GM21786 (cell line): ENCODE measurements at regions not wholly inside any gene's neighbourhood (a gene's known extent, or its start where the extent isn't known, plus 50 kb on each side); places are given as distances from the start of the nearest gene placed in this dataset.
"Not testable (repeated sequence)": the region's sequence is repeated elsewhere in the genome, so short reads cannot be mapped to it uniquely, and the experiment has no call there.

Source experiments
- ATAC-seq: cut with Tn5 transposase; IDR thresholded peaks from one replicate; pipeline ENCODE4 v1.9.1; 2021; ENCODE audit not compliant: unreplicated experiment

DNA sequence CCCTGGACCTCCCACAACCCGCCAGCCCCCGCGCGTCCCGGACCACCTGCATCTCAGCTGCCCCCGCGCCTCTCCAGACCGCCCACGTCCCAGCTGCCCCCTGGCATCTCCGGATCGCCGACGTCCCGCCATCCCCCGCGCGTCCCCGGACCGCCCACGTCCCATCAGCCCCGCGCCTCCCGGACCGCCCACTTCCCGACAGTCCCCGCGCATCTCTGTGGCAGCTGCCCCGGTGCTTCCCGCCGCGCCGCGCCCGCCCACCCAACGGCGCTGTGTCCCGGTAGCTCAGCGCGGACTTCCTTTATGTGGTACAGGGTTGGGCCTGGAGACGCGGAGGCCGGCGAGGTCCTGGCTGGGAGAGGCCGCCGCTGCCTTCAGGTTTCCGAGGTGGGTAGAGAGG, 874.9 kb downstream of the TMEM121 start:
- ATAC-seq = not testable (repeated sequence)

DNA sequence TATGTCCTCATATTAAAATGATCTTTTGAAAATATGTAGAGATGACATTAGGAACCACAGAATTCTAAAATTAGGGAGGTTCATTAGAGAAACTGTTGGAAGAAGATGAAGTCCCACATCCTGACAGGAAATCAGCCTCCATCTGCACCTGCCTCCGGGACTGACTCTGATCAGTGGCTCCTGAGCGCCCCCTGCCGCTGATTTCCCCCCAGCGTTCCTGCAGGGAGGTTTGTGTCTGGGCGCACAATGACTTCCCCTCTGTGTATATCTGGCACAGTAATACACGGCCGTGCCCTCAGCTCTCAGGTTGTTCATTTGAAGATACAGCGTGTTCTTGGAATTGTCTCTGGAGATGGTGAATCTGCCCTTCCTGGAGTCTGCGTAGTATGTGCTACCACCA, 883.8 kb downstream of the TMEM121 start:
- not testable (repeated sequence) for ATAC-seq

DNA sequence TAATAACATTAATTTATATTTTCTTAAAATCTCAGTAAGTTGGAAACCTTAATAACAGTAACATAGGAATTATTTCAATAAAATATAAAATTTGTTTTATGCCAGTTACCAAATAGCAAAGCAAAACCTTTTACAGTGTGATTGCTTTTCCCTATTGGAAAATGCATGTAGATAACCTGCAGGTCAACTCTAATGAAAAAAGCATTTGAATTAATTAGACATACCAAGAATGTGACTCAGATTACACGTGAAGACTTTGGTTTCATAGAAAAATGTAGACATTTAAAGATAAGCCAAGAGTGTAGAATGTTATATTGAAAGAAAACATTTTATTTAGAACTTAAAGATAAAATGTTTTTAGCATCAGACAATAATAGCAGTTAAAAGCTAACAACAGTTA, 888.1 kb downstream of the TMEM121 start:
- ATAC-seq = no peak

DNA sequence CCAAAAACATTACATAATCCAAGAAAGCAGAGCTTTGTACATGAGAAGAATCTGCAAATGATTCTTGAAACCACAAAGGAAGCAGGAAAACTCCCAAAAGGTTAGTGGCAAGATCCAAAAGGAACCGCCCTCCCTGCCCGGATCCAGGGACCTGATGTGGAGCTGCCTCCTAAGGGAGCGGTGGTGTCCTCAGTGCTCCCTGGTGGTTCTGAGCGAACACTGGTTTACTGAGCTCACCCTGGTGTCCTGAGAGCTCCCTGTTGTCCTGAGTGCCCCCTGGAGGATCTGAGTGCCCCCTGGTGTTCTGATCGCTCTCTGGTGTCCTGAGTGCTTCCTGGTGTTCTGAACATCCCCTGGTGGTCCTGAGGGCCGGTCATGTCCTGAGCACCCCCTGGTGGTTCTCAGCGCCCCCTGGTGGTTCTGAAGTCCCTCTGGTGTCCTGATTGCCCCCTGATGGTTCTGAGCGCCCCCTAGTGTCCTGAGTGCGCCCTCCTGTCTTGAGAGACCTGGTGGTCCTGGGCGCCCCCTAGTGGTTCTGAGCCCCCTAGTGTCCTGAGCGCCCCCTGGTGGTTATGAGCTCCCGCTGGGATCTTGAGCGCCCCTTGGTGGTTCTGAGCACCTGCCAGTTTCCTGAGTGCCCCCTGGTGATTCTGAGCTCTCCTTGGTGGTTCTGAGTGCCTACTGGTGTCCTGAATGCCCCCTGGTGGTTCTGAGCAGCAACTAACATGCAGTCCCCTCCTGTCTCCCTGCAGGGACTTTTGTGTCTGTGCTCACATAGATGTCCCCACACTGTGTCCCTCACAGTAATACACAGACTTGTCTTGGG, 891.1 kb downstream of the TMEM121 start:
- peak; percentile 84 for ATAC-seq

DNA sequence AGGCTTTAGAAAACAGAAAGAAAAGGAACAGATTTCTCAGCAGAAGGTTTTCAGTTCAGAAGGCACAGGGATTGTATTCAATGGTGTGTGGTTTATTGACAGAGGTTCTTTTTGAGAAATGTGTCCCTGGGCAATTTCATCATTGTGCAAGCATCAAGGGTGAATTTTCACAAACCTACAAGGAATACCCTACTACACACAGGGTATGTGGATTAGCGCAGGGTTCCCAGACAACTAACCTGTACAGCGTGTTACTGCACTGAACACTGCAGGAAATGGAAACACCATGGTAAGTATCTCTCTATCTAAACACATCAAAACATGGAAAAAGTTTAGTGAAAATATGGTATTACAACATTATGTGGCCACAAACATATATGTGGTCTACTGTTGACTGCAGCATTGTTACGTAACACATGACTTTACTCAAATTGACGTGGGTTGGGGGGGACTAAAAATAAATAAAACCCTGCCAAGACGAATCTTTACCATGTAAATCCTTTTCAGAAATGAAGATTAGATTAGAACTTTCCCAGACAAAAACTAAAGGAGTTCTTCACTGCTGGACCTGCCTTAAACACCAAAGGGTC, 893.1 kb downstream of the TMEM121 start:
- no peak for ATAC-seq

DNA sequence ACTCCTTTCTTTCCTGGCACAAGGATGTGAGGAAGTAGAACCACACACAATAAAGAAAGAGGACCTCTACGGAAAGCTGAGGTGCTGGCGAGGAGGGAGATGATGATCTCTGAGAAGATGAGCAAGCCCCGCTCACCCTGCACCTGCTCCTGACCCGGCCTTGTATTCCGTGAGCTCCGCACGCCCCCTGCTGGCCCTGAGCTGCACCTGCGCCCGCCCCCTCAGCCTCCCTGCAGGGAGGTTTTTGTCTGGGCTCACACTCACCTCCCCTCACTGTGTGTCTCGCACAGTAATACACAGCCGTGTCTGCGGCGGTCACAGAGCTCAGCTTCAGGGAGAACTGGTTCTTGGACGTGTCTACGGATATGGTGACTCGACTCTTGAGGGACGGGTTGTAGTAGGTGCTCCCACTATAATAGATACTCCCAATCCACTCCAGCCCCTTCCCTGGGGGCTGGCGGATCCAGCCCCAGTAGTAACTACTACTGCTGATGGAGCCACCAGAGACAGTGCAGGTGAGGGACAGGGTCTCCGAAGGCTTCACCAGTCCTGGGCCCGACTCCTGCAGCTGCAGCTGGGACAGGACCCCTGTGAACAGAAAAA, 895.1 kb downstream of the TMEM121 start:
- not testable (repeated sequence) for ATAC-seq

DNA sequence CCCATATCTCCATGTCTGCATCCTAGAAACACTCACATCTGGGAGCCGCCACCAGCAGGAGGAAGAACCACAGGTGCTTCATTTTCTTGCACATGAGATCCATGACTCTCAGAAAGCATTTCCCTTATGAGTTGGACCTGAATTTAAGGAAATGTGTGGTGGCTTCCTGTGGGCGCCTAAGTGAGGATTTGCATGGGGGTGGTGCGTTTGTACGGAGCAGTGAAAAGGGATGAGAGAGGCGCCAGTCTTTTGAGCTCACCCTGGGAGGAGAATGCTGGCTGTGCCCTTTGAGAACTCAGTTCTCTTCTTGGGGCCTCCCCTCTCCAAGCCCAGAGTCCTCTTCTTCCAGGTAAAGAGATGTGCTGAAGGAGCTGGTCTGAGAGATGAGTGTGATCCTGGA, 895.7 kb downstream of the TMEM121 start:
- ATAC-seq = no peak

DNA sequence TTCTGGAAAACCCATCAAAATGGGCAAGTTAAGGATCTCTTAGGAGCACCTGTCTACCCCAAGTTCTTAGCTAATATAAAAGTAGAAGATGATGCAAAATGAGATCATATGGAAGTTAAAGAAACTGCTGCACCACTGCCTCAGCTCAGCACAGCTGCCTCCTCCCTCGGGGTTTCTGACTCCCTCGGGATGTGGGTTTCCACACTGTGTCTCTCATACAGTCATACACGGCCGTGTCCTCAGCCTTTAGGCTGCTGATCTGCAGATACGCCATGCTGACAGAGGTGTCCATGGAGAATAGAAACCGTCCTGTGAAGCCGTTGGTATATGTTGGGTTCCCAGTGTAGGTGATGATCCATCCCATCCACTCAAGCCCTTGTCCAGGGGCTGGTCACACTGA, 898.8 kb downstream of the TMEM121 start:
- ATAC-seq = not testable (repeated sequence)

DNA sequence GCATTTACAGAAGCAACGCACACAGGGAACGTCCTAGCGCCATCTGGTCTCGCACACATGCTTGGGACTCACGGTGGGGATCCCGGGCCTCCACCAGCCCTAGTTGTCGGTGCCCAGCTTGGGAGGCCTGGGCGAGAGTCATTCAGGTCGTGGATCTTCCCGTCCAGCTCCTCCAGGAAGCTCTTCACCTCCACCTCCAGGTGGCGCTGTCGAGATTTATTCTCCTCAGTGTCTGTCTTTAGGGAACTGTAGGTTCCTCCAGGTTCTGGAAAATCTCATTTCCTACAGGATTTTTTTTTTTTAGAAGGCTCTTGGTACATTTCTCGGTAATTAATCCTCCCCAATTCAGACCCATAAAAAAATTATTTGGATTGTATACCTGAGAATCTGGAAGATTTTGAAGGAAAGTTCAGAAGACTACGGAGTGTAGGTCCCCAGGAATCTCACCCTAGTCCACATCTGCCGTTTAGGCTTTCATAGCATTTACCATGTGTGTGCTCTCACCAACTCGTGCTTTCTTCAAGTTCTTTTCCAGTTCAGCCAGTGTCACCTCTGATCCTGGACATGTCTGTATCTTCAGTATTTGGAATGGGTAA, 910.0 kb downstream of the TMEM121 start:
- ATAC-seq = no peak

DNA sequence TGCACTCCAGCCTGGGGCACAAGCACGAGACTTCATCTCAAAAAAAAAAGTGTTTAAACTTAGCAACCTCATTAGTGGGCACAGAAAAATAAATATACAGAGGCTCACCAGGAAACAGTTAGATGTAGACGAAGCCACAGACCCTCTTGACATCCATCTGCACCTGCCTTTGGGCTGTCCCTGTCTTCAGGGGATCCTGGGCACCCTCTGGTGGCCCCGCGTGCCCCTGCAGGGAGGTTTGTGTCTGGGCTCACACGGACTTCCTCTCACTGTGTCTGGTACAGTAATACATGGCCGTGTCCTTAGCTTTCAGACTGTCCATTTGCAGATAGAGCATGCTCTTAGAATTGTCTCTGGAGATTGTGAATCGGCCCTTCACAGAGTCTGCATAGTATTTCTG, 916.5 kb downstream of the TMEM121 start:
- no peak for ATAC-seq

DNA sequence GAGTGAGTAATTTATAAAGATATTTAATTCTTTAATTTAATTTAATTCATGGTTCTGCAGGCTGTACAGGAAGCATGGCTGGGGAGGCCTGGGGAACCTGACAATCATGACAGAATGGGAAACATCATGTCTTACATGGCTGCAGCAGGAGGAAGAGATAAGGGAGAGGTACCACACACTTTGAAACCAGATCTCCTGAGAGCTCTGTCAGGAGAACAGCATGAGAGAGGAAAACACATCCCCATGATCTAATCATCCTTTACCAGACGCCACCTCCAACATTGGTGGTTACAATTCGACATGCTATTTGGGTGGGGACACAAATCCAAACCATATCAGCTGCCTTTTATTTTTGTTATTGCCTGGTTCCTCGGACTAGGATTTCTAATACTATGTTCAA, 928.6 kb downstream of the TMEM121 start:
- no peak for ATAC-seq

DNA sequence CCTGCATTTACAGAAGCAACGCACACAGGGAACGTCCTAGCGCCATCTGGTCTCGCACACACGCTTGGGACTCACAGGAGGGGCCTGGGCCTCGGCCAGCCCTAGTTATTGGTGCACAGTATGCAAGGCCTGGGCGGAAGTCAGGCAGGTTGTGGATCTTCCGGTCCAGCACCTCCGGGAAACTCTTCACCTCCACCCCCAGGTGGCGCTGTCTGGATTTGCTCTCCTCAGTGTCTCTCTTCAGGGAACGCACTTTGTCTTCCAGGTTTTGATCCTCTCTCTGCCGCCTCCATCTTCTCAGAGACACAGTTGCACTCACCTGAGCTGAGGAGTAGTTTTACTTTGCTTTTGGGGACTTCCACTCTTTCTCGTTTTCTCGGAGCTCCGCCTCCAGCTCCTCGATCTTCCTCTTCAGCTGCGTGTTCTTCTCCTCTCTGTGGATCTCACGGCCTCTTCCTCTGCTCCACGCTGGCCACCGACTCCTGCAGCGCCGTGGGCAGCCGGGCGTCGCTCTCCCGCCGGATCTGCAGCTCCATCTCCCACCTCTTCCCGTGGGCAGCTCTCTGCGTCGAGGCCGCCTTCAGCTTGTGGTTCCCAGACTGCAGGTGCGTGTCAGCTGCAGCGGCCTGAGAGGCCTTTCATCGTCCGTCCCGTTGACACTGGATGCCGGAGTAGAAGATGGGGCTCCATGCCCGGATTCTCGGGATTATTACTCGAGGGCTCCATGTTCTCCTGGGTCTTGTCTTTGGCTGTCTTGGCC, 933.8 kb downstream of the TMEM121 start:
- no peak for ATAC-seq

DNA sequence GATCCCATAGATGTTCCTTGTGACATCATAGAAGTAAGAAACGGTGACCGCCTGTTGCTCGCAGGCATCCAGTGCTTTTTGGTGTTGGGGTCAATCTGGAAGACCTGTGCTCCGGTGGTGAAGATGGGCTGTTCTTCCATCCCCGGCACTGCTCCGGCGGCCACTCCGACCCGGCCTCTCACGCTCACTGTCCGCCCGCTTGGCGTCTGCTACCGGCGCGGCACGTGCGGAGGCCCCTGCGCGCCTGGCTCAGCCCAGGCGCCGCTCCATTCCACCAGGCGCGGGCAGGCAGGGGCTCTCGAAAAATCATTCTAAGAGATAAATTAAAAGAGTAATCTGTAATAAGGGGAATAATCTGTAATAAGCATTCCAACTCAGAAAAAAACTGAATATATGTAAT, 934.5 kb downstream of the TMEM121 start:
- ATAC-seq = no peak

DNA sequence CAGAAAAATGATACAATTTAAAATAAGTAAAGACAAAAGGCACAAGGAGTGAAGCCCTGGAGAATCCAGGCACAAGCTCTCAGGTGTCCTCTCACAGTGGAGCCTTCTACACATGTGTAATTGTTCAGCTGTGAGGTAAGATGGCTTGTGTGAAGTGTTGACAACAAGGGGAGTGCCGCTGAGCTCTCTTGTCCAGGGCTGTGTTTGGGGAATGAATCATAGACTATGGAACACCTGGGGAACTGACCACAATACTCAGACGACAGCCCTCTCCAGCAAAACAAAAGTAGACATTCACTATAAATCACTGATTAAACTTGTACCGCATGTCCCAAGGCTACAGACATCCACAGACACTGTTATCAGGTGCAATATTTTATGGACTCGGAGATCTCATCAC, 940.1 kb downstream of the TMEM121 start:
- ATAC-seq = not testable (repeated sequence)

DNA sequence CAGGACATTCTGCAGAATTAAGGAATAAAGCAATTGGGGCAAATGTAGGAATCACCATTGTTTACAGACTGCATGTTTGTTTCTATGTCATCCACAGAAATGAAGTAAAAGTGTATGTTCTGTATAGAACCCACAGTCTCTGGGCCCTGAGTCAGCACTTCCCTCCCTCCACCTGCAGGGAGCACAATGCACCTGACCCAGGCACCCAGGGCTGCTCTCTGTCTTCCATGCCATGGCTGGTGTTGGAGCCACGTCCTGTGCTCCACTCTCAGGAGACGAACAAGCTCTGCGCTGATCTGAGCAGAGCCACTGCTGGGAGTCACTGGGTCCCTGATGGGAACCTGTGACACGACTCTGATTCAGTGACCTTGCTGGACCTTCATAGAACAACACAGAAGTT, 942.5 kb downstream of the TMEM121 start:
- ATAC-seq = not testable (repeated sequence)

DNA sequence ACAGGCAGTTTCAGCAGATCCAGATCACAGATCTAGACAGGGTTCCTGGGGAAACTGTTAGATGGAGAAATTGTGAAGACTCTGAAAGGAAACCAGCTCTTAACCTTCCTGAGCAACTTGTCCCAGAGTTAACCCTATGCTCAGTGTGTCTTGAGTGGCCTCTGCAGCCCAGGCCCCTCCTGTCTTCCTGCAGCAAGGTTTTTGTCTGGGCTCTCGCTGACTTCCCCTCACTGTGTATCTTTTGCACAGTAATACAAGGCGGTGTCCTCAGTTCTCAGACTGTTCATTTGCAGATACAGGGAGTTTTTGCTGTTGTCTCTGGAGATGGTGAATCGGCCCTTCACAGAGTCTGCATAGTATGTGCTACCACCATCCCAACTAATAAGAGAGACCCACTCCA, 943.6 kb downstream of the TMEM121 start:
- ATAC-seq = not testable (repeated sequence)

DNA sequence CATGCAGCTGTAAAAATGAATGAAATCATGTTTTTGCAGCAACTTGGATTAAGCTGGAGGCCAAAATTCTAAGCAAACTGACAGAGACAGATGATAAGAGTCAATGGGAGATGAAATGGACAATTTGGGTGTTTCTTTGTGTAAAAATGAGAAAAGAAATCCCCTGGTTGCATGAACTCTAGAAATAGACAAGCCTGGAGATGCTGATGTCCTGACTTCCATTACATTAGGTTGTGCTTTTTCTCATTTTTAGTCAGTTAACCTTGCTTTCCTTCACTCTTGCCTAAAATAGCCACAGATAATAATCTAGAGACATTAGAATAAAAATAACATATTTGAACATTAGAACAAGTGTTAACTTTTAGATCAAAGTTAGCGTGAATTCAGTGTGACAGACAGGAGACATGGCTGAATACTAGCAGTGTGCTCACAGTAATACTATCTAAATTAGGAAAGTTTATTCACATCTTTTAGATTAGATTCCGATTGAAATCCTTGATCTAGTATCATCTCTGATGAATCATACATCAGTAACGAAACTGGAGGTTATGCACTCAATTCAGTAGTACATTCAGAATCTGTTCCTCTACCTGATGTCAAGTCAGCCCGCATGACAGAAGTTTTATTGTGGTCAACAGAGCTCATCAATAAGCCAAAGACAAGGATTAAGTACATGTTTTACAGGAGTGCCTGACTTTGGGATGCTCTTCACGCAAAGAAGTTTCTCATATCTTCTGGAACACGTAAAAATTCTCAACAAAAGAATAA, 948.1 kb downstream of the TMEM121 start:
- not testable (repeated sequence) for ATAC-seq

DNA sequence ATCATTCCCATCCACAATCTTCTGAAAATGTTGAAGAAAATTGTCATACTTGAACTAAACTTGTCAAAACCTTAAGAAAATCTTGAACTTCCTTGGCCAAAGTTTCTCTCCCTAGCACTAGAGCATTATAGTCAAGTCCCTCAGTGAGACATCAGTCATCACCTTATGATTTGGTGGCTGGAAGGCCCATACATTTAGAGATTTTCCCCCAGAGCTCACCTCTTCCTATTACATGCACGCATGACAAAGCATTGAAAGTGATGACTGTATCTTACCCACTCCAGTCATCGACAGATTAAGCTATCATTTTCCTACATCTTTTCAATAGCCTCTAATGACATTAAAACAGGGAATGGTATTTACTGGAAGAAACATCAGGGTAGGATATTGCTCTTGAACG, 948.8 kb downstream of the TMEM121 start:
- not testable (repeated sequence) for ATAC-seq

DNA sequence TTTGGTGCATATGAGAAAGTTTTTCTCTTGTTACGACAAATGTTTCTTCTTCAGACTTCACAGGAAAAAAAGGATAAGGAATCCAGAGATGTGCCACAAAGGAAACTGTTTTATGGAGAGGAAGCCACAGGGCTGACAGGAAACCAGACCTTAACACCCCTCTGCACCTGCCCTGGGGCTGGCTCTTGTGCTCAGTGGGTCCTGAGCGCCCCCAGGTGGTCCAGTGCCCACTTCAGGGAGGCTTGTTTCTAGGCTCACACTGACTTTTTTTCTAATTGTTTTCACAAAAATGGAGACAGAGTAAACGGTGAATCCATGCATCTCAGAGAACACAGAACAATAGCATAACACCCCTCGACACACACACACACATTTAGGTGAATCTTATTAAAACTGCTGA, 951.2 kb downstream of the TMEM121 start:
- not testable (repeated sequence) for ATAC-seq

DNA sequence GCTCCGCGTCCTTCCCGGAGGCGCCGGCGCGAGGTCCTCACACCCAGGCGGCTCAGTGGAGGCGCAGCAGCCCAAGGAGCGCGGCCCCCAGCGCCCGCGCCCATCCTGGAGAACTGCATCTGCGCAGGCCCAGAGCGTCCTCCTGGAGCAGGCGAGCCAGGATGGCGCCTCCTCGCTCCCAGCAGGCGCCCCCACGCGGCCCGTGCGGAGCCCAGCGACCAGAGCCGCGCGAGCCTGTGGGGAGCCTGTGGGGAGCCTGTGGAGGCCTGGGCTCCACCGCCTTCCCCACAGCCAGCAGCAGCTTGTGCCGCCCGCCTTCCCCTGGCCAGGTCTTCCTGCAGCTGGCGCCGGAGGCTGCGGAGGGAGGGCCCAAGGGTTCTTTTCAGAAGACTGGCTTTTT, 953.9 kb downstream of the TMEM121 start:
- ATAC-seq = not testable (repeated sequence)
